ENCODE measurements at regions not wholly inside any gene's neighbourhood (a gene's known extent, or its start where the extent isn't known, plus 50 kb on each side); places are given as distances from the start of the nearest gene placed in this dataset.
A peak's percentile ranks its signal among the peaks of the same experiment; 100 is the strongest.
"Not testable (repeated sequence)": the region's sequence is repeated elsewhere in the genome, so short reads cannot be mapped to it uniquely, and the experiment has no call there.

GRCh38 chr1:73475316-73475870 is 722.6 kb downstream of the LRRIQ3 start:
- WGBS, 10 experiments: 0 to 83% (median 48%) methylated on average over 1 to 3 of the region's 3 CpGs
- no peak overlapping the region for H3K27ac ChIP-seq
- H3K4me3 ChIP-seq: no peak overlapping the region
- peak in 4 of 8 experiments; percentile 16 to 95 (median 20) for ATAC-seq (replicated peaks in 6 of 8)
- no peaks in the 10 kb centered on the region for H3K4me1 ChIP-seq (replicated peaks in 1 of 2)
- in situ Hi-C loops (cut with MboI; ENCODE audit: low pct_unique_long_range_greater_than_20kb in 2 of 9, low sequenced_read_pairs in 9 of 9, unreplicated experiment in 9 of 9): loop anchor here in 1 of 9 experiments (25.0 kb wide), 1 partner anchor 88 kb away; no protein-coding TSS in a partner anchor

GRCh38 chr1:73472810-73473209 is 725.2 kb downstream of the LRRIQ3 start:
- Histone ChIP-seq H3K27ac (no peak overlapping the region), H3K4me3 (no peak overlapping the region), H3K4me1 (replicated peaks in 1 of 2) (no peaks in the 10 kb centered on the region)
- WGBS, 10 experiments: 6 to 100% (median 89%) methylated on average over 2 to 7 of the region's 7 CpGs; no CpG with 5 or more reads in 3 of the 10 experiments
- in situ Hi-C loops (cut with MboI; ENCODE audit: low pct_unique_long_range_greater_than_20kb in 2 of 9, low sequenced_read_pairs in 9 of 9, unreplicated experiment in 9 of 9): loop anchor here in 1 of 9 experiments (25.0 kb wide), 1 partner anchor 164 kb away; no protein-coding TSS in a partner anchor
- ATAC-seq (replicated peaks in 6 of 8): no peak

GRCh38 chr1:73467731-73468130 is 730.2 kb downstream of the LRRIQ3 start:
- in situ Hi-C loops (cut with MboI; ENCODE audit: low pct_unique_long_range_greater_than_20kb in 2 of 9, low sequenced_read_pairs in 9 of 9, unreplicated experiment in 9 of 9): loop anchor here in 1 of 9 experiments (25.0 kb wide), 1 partner anchor 170 kb away; no protein-coding TSS in a partner anchor
- Histone ChIP-seq H3K27ac (no peak overlapping the region), H3K4me3 (no peak overlapping the region), H3K4me1 (replicated peaks in 1 of 2) (no peaks in the 10 kb centered on the region)
- no peak for ATAC-seq (replicated peaks in 6 of 8)

DNA sequence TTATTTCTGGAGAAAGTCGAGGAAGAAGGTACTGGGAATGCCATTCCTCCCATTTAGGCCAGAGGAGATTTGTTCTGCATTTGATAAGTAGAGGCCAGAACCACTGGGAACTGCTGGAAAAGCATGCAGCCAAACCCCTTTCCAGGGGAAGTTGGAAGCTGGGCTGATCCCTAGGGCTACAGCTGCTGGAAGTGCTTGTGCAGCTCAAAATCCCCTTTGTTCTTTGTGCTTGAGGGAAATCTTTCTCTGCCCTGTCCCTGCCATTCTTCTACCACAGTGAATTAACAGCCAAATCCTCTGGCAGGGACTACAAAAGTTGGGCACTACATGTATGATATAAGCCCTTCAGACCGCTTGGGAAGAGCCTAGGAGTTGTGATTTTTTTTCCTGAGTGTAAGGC is 734.1 kb downstream of the LRRIQ3 start:
- ATAC-seq (replicated peaks in 6 of 8): no peak
- Histone ChIP-seq H3K27ac (no peak overlapping the region), H3K4me1 (replicated peaks in 1 of 2) (no peaks in the 10 kb centered on the region), H3K4me3 (no peak overlapping the region)
- WGBS, 10 experiments: 0 to 100% (median 75%) methylated on average over 1 to 2 of the region's 2 CpGs; no CpG with 5 or more reads in 3 of the 10 experiments
- in situ Hi-C loops (cut with MboI; ENCODE audit: low pct_unique_long_range_greater_than_20kb in 2 of 9, low sequenced_read_pairs in 9 of 9, unreplicated experiment in 9 of 9): loop anchor here in 1 of 9 experiments (25.0 kb wide), 1 partner anchor 173 kb away; no protein-coding TSS in a partner anchor

- WGBS, 10 experiments: 0 to 88% (median 32%) methylated on average over 1 to 2 of the region's 2 CpGs; no CpG with 5 or more reads in 2 of the 10 experiments
- Histone ChIP-seq H3K27ac (no peak overlapping the region), H3K4me1 (replicated peaks in 1 of 2) (no peaks in the 10 kb centered on the region), H3K4me3 (no peak overlapping the region)
- in situ Hi-C loops (cut with MboI; ENCODE audit: low pct_unique_long_range_greater_than_20kb in 2 of 9, low sequenced_read_pairs in 9 of 9, unreplicated experiment in 9 of 9): loop anchor here in 1 of 9 experiments (25.0 kb wide), 1 partner anchor 185 kb away; no protein-coding TSS in a partner anchor
- no peak for ATAC-seq (replicated peaks in 6 of 8)
Observed at GRCh38 chr1:73452522-73452921, 745.5 kb downstream of the LRRIQ3 start.

DNA sequence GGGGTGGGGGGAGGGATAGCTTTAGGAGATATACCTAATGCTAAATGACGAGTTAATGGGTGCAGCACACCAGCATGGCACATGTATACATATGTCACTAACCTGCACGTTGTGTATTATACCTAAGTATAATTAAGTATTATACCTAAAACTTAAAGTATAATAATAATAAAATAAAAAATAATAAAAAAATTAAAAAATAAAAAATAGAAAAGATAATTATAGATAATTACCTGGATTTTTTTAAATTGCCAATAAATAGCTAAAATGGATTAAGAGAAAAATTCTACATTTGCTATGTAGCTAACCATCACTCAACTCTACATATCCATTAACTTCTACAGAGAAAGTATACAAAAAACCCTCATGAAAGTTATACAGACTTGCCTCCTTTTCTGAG is 747.3 kb downstream of the LRRIQ3 start:
- not testable (repeated sequence) for ATAC-seq (replicated peaks in 6 of 8); H3K4me3 ChIP-seq; H3K4me1 ChIP-seq (replicated peaks in 1 of 2); H3K27ac ChIP-seq
- in situ Hi-C loops (cut with MboI; ENCODE audit: low pct_unique_long_range_greater_than_20kb in 2 of 9, low sequenced_read_pairs in 9 of 9, unreplicated experiment in 9 of 9): loop anchor here in 1 of 9 experiments (25.0 kb wide), 1 partner anchor 187 kb away; no protein-coding TSS in a partner anchor
- 36 to 100% (median 89%) methylated on average over 1 to 2 of the region's 2 CpGs; no CpG with 5 or more reads in 4 of the 10 experiments for WGBS, 10 experiments

DNA sequence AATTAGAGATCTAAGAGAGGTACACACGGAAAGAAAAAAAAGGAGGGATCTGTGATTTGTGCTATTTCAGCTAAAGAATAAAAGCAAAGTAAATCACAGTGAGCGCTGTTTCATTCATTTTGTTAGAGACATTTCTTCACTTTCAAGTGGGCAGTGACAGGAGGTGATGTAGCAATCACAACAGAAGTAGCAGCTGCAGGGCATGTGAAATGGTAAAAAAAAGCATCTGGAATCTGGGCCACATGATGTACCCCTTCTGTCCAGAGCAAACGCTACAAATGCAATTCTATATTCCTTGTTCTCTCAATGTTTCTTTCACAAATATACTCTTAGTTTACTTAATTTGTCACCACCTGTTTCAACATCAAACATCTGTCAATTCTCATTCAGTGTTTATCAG is 786.5 kb downstream of the LRRIQ3 start:
- peak in 4 of 8 experiments; percentile 45 to 75 (median 64) for ATAC-seq (replicated peaks in 6 of 8)
- Histone ChIP-seq H3K27ac (no peak overlapping the region), H3K4me1 (replicated peaks in 1 of 2) (no peaks in the 10 kb centered on the region), H3K4me3 (no peak overlapping the region)
- in situ Hi-C loops (cut with MboI; ENCODE audit: low pct_unique_long_range_greater_than_20kb in 2 of 9, low sequenced_read_pairs in 9 of 9, unreplicated experiment in 9 of 9): no loop called here
- 0 to 93% (median 51%) methylated on average over 1 to 3 of the region's 3 CpGs; no CpG with 5 or more reads in 2 of the 10 experiments for WGBS, 10 experiments

DNA sequence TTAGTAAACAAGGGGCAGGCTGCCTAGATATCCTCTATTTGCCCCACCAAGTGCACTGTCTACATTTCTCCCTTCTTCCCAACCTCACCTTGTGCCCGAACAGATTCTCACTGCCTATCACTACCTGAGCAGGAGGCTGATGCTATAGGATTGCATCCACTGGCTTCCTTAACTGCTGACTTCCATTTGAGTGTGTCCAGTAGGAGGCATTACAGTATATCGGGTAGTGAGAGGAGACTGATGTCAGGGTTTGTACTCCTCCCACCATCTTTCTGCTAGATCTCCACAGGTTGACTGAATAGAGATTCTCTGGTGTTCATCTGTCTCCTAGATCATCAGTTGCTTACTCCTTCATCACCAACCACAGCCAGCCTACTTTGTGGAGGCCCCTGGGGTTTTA is 796.3 kb downstream of the LRRIQ3 start:
- Histone ChIP-seq H3K4me1 (replicated peaks in 1 of 2) (no peaks in the 10 kb centered on the region), H3K4me3 (no peak overlapping the region), H3K27ac (no peak overlapping the region)
- no peak for ATAC-seq (replicated peaks in 6 of 8)
- WGBS, 10 experiments: 8 to 100% (median 84%) methylated on average over 1 to 2 of the region's 2 CpGs; no CpG with 5 or more reads in 4 of the 10 experiments
- in situ Hi-C loops (cut with MboI; ENCODE audit: low pct_unique_long_range_greater_than_20kb in 2 of 9, low sequenced_read_pairs in 9 of 9, unreplicated experiment in 9 of 9): no loop called here

- Histone ChIP-seq H3K4me3 (no peak overlapping the region), H3K27ac (no peak overlapping the region), H3K4me1 (replicated peaks in 1 of 2) (no peaks in the 10 kb centered on the region)
- in situ Hi-C loops (cut with MboI; ENCODE audit: low pct_unique_long_range_greater_than_20kb in 2 of 9, low sequenced_read_pairs in 9 of 9, unreplicated experiment in 9 of 9): loop anchor here in 1 of 9 experiments (25.0 kb wide), 1 partner anchor 104 kb away; no protein-coding TSS in a partner anchor
- no peak for ATAC-seq (replicated peaks in 6 of 8)
- 0 to 90% (median 56%) methylated on average over 1 to 3 of the region's 3 CpGs for WGBS, 10 experiments
Observed at GRCh38 chr1:73382966-73383365, 815.0 kb downstream of the LRRIQ3 start.

GRCh38 chr1:73366734-73367413 is 831.1 kb downstream of the LRRIQ3 start:
- H3K4me1 ChIP-seq (replicated peaks in 1 of 2): peaks cover 0 to 2% of the 10 kb centered on the region in 2 donors
- ATAC-seq (replicated peaks in 6 of 8): no peak
- no peak overlapping the region for H3K4me3 ChIP-seq
- H3K27ac ChIP-seq: no peak overlapping the region
- WGBS, 10 experiments: 7 to 100% (median 92%) methylated on average over 2 to 5 of the region's 5 CpGs; no CpG with 5 or more reads in 1 of the 10 experiments
- in situ Hi-C loops (cut with MboI; ENCODE audit: low pct_unique_long_range_greater_than_20kb in 2 of 9, low sequenced_read_pairs in 9 of 9, unreplicated experiment in 9 of 9): no loop called here

GRCh38 chr1:73359001-73359400 is 839.0 kb downstream of the LRRIQ3 start:
- no peaks in the 10 kb centered on the region for H3K4me1 ChIP-seq (replicated peaks in 1 of 2)
- in situ Hi-C loops (cut with MboI; ENCODE audit: low pct_unique_long_range_greater_than_20kb in 2 of 9, low sequenced_read_pairs in 9 of 9, unreplicated experiment in 9 of 9): no loop called here
- H3K4me3 ChIP-seq: no peak overlapping the region
- no peak for ATAC-seq (replicated peaks in 6 of 8)
- H3K27ac ChIP-seq: no peak overlapping the region
- WGBS, 10 experiments: 10 to 96% (median 88%) methylated on average over 2 to 3 of the region's 3 CpGs; no CpG with 5 or more reads in 3 of the 10 experiments

DNA sequence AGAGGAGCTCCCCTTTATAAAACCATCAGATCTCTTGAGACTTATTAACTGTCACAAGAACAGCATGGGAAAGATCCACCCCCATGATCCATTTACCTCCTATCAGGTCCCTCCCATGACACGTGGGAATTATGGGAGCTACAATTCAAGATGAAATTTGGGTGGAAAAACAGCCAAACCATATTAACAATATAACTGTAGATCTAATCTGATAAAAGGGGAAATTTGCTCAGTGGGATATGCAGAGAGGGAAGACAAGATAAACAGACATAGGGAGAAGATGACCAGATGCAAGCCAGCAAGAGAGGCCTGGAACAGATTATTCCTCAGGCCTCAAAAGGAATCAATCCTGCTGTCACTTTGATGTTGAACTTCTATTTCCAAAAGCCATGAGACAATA is 841.5 kb downstream of the LRRIQ3 start:
- Histone ChIP-seq H3K4me1 (replicated peaks in 1 of 2) (no peaks in the 10 kb centered on the region), H3K27ac (no peak overlapping the region), H3K4me3 (no peak overlapping the region)
- 0 to 88% (median 25%) methylated on average over 1 of the region's 1 CpG; no CpG with 5 or more reads in 4 of the 10 experiments for WGBS, 10 experiments
- in situ Hi-C loops (cut with MboI; ENCODE audit: low pct_unique_long_range_greater_than_20kb in 2 of 9, low sequenced_read_pairs in 9 of 9, unreplicated experiment in 9 of 9): no loop called here
- ATAC-seq (replicated peaks in 6 of 8): no peak

DNA sequence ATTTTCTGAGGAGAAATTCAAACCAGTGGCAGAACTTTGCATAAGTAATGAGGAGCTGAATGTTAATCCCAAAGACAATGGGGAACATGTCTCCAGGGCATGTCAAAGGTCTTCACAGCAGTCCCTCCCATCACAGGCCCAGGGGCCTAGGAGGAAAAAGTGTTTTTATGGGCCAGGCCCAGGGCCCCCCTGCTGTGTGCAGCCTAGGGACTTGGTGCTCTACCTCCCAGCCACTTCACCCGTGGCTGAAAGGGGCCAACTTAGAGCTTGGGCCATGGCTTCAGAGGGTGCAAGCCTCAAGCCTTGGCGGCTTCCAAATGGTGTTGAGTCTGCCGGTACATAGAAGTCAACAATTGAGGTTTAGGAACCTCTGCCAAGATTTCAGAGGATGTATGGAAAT is 854.0 kb downstream of the LRRIQ3 start:
- in situ Hi-C loops (cut with MboI; ENCODE audit: low pct_unique_long_range_greater_than_20kb in 2 of 9, low sequenced_read_pairs in 9 of 9, unreplicated experiment in 9 of 9): no loop called here
- Histone ChIP-seq H3K4me3 (no peak overlapping the region), H3K27ac (no peak overlapping the region), H3K4me1 (replicated peaks in 1 of 2) (no peaks in the 10 kb centered on the region)
- WGBS, 10 experiments: 0 to 100% (median 90%) methylated on average over 1 to 2 of the region's 3 CpGs; no CpG with 5 or more reads in 5 of the 10 experiments
- ATAC-seq (replicated peaks in 6 of 8): no peak
